Gastroesophageal sphincter (tissue), 3 donors: ENCODE measurements at regions not wholly inside any gene's neighbourhood (a gene's known extent, or its start where the extent isn't known, plus 50 kb on each side); places are given as distances from the start of the nearest gene placed in this dataset.

Experiments
- CTCF ChIP-seq, 4 experiments: fragments of 200-600 bp in 2 of 4; fragments of 450-650 bp in 2 of 4; sonication (generic) in 1 of 4; IDR thresholded peaks; one replicate each; pipeline ENCODE4 v1.5.1; 2017 to 2019; ENCODE audit warnings: antibody characterized with exemption in 4 of 4, mild to moderate bottlenecking in 2 of 4, moderate library complexity in 2 of 4
- POLR2A ChIP-seq, 2 donors: fragments of 450-650 bp; IDR thresholded peaks; one replicate each; pipeline ENCODE4 v1.6.1; 2017; ENCODE audit warnings: antibody characterized with exemption in 2 of 2, mild to moderate bottlenecking in 2 of 2, moderate library complexity in 1 of 2
- POLR2AphosphoS5 ChIP-seq: sonication (generic); formaldehyde crosslinking; IDR thresholded peaks from one replicate; pipeline ENCODE4 v1.6.1; 2017; ENCODE audit warnings: antibody characterized with exemption

DNA sequence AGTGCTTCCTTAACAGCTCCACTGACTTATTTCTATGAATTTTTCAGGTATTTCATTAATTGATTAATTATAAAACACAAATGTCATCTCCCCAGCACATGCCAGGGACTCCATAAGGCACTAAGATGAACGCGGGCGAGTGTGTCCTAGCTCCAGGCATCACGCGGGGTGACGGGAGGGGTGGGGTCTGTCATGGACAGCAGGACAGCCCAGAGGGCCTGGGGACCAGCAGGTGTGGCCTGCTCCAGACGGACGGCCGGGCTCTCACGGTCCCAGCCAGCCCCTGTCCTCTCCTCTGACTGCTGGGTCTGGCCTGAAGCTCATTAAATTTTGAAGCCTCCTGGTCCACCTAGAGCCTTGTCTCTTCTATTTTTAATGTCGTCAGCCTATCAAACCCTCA is 531.1 kb downstream of the BRD1 start:
- TF ChIP-seq CTCF (IDR thresholded peaks at IDR 0.05) (no peak), POLR2AphosphoS5 (no peak), POLR2A (IDR thresholded peaks at IDR 0.05) (no peak)
